ENCODE measurements at regions not wholly inside any gene's neighbourhood (a gene's known extent, or its start where the extent isn't known, plus 50 kb on each side); places are given as distances from the start of the nearest gene placed in this dataset.

- Histone ChIP-seq H3K4me2 (replicated peaks; ENCODE audit: low read depth, low read length, poor library complexity, severe bottlenecking) (no peak overlapping the region), H3K4me1 (ENCODE audit: control insufficient read depth in 2 of 2, insufficient read depth in 2 of 2, low read length in 2 of 2) (no peaks in the 10 kb centered on the region), H3K4me3 (ENCODE audit: control extremely low read depth in 1 of 5, extremely low read depth in 1 of 5, insufficient read depth in 1 of 5, low read depth in 2 of 5, low read length in 4 of 5) (no peak overlapping the region), H3K9ac (ENCODE audit: low read length) (no peak overlapping the region), H2AFZ (ENCODE audit: insufficient read depth, low read depth, low read length, poor library complexity, severe bottlenecking) (peak overlapping the region; percentile 10), H3K36me3 (replicated peaks in 1 of 2; ENCODE audit: control extremely low read depth in 1 of 2, control insufficient read depth in 1 of 2, extremely low read depth in 1 of 2, insufficient read depth in 2 of 2, low read length in 1 of 2) (no peaks in the 10 kb centered on the region), H4K20me1 (ENCODE audit: control insufficient read depth, insufficient read depth, low read length, poor library complexity, severe bottlenecking) (no peaks in the 10 kb centered on the region), H3K27me3 (replicated peaks in 1 of 4; ENCODE audit: control extremely low read depth in 1 of 4, control insufficient read depth in 3 of 4, insufficient read depth in 4 of 4, low read length in 3 of 4) (no peaks in the 10 kb centered on the region), H3K9me3 (ENCODE audit: control extremely low read depth in 1 of 3, control insufficient read depth in 2 of 3, insufficient read depth in 1 of 3, low read length in 2 of 3) (peaks cover 2 to 3% (median 2%) of the 10 kb centered on the region in 3 donors), H3K27ac (ENCODE audit: low read length in 2 of 2) (no peak overlapping the region), H3K79me2 (ENCODE audit: control insufficient read depth, insufficient read depth, low read length) (no peaks in the 10 kb centered on the region)
- no peak overlapping the region for H3K27ac Mint-ChIP-seq
- DNase-seq, result no peak
- no peak overlapping the region for H3K4me3 Mint-ChIP-seq
- no peaks in the 10 kb centered on the region for H3K27me3 Mint-ChIP-seq
- intact Hi-C loops (cut with micrococcal nuclease), result no loop called here
- POLR2A ChIA-PET, result no interaction called here
- H3K9me3 Mint-ChIP-seq (ENCODE audit: insufficient read depth), result peaks cover 5% of the 10 kb centered on the region
- H3K4me1 Mint-ChIP-seq, result peaks cover 10% of the 10 kb centered on the region
- TF ChIP-seq CTCF (IDR thresholded peaks at IDR 0.05) (no peak), EZH2 (IDR thresholded peaks at IDR 0.05; ENCODE audit: borderline replicate concordance, insufficient read depth, low read depth, low read length, poor library complexity, severe bottlenecking) (no peak)
- CTCF ChIA-PET, result no interaction called here
- ATAC-seq (ENCODE audit: low read depth), result no peak
These were observed 228.8 kb upstream of the PEX5L start for GRCh38 chr3:180265551-180265950.

DNA sequence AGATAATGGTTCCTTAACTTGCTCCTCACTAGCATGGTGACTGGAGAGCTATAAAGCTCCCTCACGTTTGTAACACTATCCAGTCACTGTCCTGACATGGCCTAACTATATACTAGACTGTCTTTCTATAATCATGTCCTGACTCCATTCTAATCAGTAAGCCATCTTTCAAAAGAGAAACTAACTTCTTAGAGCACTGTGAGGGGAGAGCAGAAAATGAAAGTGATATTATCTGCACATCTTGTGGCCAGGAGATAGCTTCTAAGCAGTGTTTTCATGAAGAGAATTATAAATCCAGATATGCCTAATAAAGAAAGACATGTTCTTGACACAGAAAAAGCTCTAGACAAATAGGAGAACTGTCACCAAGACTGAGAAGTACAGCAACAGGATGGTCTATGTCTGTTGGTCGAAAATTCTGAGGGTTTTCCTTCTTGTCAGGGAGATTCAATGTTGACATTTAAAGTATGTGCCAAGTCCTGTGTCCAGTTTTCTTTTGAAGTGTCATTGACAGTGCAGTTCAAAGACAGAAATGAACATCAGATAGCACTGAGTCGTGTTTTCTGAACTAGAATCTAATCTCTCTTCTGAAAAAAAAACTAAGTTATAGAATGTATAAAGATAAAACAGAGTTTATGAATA, 230.6 kb upstream of the PEX5L start:
- ChIA-PET CTCF (interaction anchor here (1.1 kb wide), 1 partner anchor 9 kb away, joined by 3 read pairs; no protein-coding TSS in a partner anchor), POLR2A (no interaction called here)
- H3K36me3 ChIP-seq (replicated peaks in 1 of 2; ENCODE audit: control extremely low read depth in 1 of 2, control insufficient read depth in 1 of 2, extremely low read depth in 1 of 2, insufficient read depth in 2 of 2, low read length in 1 of 2), result no peaks in the 10 kb centered on the region
- peak overlapping the region; percentile 78 for H3K27ac Mint-ChIP-seq
- no peak overlapping the region for H3K9ac ChIP-seq (ENCODE audit: low read length)
- H3K4me1 Mint-ChIP-seq, result peaks cover 10% of the 10 kb centered on the region
- H2AFZ ChIP-seq (ENCODE audit: insufficient read depth, low read depth, low read length, poor library complexity, severe bottlenecking), result peak overlapping the region; percentile 59
- peak overlapping the region; percentile 60 for H3K4me3 Mint-ChIP-seq
- H3K27ac ChIP-seq (ENCODE audit: low read length in 2 of 2), result peak overlapping the region in 1 of 2 donors; percentile 21
- peaks cover 0 to 2% (median 0%) of the 10 kb centered on the region in 3 donors for H3K9me3 ChIP-seq (ENCODE audit: control extremely low read depth in 1 of 3, control insufficient read depth in 2 of 3, insufficient read depth in 1 of 3, low read length in 2 of 3)
- H3K9me3 Mint-ChIP-seq (ENCODE audit: insufficient read depth), result no peaks in the 10 kb centered on the region
- TF ChIP-seq EZH2 (IDR thresholded peaks at IDR 0.05; ENCODE audit: borderline replicate concordance, insufficient read depth, low read depth, low read length, poor library complexity, severe bottlenecking) (no peak), CTCF (IDR thresholded peaks at IDR 0.05) (no peak)
- H3K4me1 ChIP-seq (ENCODE audit: control insufficient read depth in 2 of 2, insufficient read depth in 2 of 2, low read length in 2 of 2), result no peaks in the 10 kb centered on the region
- no peaks in the 10 kb centered on the region for H3K79me2 ChIP-seq (ENCODE audit: control insufficient read depth, insufficient read depth, low read length)
- no peaks in the 10 kb centered on the region for H3K27me3 ChIP-seq (replicated peaks in 1 of 4; ENCODE audit: control extremely low read depth in 1 of 4, control insufficient read depth in 3 of 4, insufficient read depth in 4 of 4, low read length in 3 of 4)
- DNase-seq, result no peak
- no peaks in the 10 kb centered on the region for H3K27me3 Mint-ChIP-seq
- 49% methylated on average over 2 of the region's 3 CpGs for WGBS (ENCODE audit: insufficient coverage)
- peak overlapping the region; percentile 29 for H3K4me2 ChIP-seq (replicated peaks; ENCODE audit: low read depth, low read length, poor library complexity, severe bottlenecking)
- no peak overlapping the region for H3K4me3 ChIP-seq (ENCODE audit: control extremely low read depth in 1 of 5, extremely low read depth in 1 of 5, insufficient read depth in 1 of 5, low read depth in 2 of 5, low read length in 4 of 5)
- ATAC-seq (ENCODE audit: low read depth), result no peak
- no peaks in the 10 kb centered on the region for H4K20me1 ChIP-seq (ENCODE audit: control insufficient read depth, insufficient read depth, low read length, poor library complexity, severe bottlenecking)
- intact Hi-C loops (cut with micrococcal nuclease), result loop anchor here (2.0 kb wide), 1 partner anchor 55 kb away; no protein-coding TSS in a partner anchor
